ENCODE measurements at regions not wholly inside any gene's neighbourhood (a gene's known extent, or its start where the extent isn't known, plus 50 kb on each side); places are given as distances from the start of the nearest gene placed in this dataset.
"Not testable (repeated sequence)": the region's sequence is repeated elsewhere in the genome, so short reads cannot be mapped to it uniquely, and the experiment has no call there.

DNA sequence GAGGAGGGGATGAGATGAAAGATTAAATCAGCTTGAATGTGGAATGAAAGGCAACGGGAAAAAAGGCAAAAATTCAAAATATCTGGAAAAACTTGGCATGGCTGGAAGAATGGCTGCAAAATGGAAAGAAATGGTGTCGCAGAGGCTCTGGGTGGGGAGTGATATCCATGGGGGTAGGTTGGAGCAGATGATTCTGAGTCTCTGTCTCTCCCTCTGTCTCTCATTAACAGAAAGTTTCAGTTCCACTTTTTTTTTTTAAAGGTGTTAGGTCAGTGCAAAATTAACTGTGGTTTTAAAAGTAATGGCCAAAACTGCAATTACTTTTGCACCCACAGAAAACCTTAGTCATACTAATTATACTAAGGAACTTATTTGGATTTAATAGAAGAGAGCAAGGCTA, 931.1 kb upstream of the USP9Y start:
- DNase-seq (ENCODE audit: low read depth, low spot score), result no peak

DNA sequence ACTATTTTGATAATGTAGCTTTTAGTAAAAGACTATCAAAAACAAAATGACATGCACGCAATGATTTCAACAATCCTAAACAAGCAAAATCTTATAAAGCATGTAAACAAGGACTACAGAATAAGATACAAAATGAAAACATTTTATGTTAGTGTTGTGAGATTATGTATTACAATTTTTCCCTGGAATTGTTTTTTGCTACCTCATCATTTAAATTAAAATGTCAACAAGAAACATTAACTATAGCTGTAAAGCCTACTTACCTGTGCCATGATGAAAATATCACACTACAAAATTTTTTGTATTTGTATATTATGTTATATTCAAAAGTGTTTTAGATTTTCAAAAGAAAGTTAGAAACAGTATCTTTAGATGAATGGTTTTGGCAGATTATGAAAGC, 921.3 kb upstream of the USP9Y start:
- not testable (repeated sequence) for DNase-seq (ENCODE audit: low read depth, low spot score)

GRCh38 chrY:11789057-11789456, 912.0 kb upstream of the USP9Y start:
- peak; percentile 1 for DNase-seq (ENCODE audit: low read depth, low spot score)

DNA sequence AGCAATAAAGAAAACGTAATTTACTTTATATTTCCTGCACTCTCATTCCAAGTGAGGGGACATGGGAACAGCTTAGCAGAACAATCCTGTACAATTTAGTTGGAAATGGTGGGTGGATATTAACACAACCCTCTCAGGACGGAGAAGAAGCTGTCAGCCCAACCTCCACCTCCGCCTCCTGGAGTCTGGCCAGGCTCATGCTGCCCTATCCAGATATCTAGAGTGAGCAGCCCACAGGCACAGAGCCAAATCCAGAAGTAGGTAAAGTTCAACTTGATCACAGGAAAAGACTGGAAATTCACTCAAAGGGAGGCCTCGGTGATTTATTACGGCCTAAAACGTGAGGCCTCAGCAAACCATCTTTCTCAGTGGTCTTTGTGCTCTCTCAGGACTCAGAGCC, 877.3 kb upstream of the USP9Y start:
- DNase-seq (ENCODE audit: low read depth, low spot score), result not testable (repeated sequence)

GRCh38 chrY:11834197-11834596, 866.8 kb upstream of the USP9Y start:
- not testable (repeated sequence) for DNase-seq (ENCODE audit: low read depth, low spot score)

Measured in ELF-1 (cell line).